ENCODE measurements at regions not wholly inside any gene's neighbourhood (a gene's known extent, or its start where the extent isn't known, plus 50 kb on each side); places are given as distances from the start of the nearest gene placed in this dataset.

- no peak overlapping the region for H3K9ac ChIP-seq (ENCODE audit: low read length)
- no peaks in the 10 kb centered on the region for H3K36me3 ChIP-seq (ENCODE audit: insufficient read depth, low read length)
- H3K9me3 ChIP-seq (ENCODE audit: low read length), result no peaks in the 10 kb centered on the region
- no peaks in the 10 kb centered on the region for H3K27me3 ChIP-seq (ENCODE audit: insufficient read depth, low read depth, low read length)
- TF ChIP-seq TAF1 (IDR thresholded peaks at IDR 0.05; ENCODE audit: low read depth) (no peak), POLR2AphosphoS5 (IDR thresholded peaks at IDR 0.05) (peak; percentile 51), CTCF (IDR thresholded peaks at IDR 0.05; ENCODE audit: poor library complexity, severe bottlenecking) (no peak), RAD21 (conservative IDR thresholded peaks at IDR 0.05) (no peak), EZH2 (IDR thresholded peaks at IDR 0.05; ENCODE audit: borderline replicate concordance, insufficient read depth, low read length, poor library complexity, severe bottlenecking) (no peak), EP300 (conservative IDR thresholded peaks at IDR 0.05; ENCODE audit: poor library complexity, severe bottlenecking) (peak; percentile 87), SMC3 (conservative IDR thresholded peaks at IDR 0.05; ENCODE audit: poor library complexity) (peak; percentile 13), MXI1 (conservative IDR thresholded peaks at IDR 0.05; ENCODE audit: poor library complexity, severe bottlenecking) (no peak)
- TF ChIP-seq, protein P1, sequence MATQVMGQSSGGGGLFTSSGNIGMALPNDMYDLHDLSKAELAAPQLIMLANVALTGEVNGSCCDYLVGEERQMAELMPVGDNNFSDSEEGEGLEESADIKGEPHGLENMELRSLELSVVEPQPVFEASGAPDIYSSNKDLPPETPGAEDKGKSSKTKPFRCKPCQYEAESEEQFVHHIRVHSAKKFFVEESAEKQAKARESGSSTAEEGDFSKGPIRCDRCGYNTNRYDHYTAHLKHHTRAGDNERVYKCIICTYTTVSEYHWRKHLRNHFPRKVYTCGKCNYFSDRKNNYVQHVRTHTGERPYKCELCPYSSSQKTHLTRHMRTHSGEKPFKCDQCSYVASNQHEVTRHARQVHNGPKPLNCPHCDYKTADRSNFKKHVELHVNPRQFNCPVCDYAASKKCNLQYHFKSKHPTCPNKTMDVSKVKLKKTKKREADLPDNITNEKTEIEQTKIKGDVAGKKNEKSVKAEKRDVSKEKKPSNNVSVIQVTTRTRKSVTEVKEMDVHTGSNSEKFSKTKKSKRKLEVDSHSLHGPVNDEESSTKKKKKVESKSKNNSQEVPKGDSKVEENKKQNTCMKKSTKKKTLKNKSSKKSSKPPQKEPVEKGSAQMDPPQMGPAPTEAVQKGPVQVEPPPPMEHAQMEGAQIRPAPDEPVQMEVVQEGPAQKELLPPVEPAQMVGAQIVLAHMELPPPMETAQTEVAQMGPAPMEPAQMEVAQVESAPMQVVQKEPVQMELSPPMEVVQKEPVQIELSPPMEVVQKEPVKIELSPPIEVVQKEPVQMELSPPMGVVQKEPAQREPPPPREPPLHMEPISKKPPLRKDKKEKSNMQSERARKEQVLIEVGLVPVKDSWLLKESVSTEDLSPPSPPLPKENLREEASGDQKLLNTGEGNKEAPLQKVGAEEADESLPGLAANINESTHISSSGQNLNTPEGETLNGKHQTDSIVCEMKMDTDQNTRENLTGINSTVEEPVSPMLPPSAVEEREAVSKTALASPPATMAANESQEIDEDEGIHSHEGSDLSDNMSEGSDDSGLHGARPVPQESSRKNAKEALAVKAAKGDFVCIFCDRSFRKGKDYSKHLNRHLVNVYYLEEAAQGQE (IDR thresholded peaks at IDR 0.05; ENCODE audit: borderline replicate concordance), result no peak
- H3K4me2 ChIP-seq (ENCODE audit: low read length), result no peak overlapping the region
- H4K20me1 ChIP-seq (ENCODE audit: insufficient read depth), result no peaks in the 10 kb centered on the region
- H3K79me2 ChIP-seq (replicated peaks; ENCODE audit: insufficient read depth, low read length), result no peaks in the 10 kb centered on the region
- H2AFZ ChIP-seq (ENCODE audit: low read depth, low read length), result no peak overlapping the region
- H3K4me3 ChIP-seq (ENCODE audit: low read length), result no peak overlapping the region
- peaks cover 2% of the 10 kb centered on the region for H3F3A ChIP-seq (ENCODE audit: insufficient read depth, low read length, poor library complexity, severe bottlenecking)
- H3K27ac ChIP-seq (ENCODE audit: low read length), result no peak overlapping the region
- no peaks in the 10 kb centered on the region for H3K9me2 ChIP-seq (ENCODE audit: insufficient read depth, low read length)
Observed at GRCh38 chr3:74542441-74542840, 72.0 kb downstream of the CNTN3 start.

DNA sequence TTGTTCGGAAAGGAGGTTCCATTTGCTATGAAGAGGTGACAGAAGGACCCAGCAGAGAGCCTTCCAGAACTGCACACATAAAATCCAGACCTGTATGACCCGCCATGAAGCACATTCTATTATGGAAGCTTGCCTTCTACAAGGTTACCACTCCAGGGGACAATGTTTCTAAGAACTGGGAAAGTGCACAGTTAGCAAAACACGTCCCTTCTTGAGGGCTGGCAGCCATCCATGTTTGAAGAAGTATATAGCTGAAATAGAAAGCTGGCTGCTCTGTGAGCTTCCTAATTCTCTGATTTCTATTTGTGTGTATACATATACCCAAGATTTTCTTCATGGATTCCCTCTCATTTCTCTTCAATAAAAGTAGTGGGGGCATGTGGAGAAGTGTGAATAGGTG, 74.6 kb downstream of the CNTN3 start:
- Histone ChIP-seq H3K36me3 (ENCODE audit: insufficient read depth, low read length) (no peaks in the 10 kb centered on the region), H2AFZ (ENCODE audit: low read depth, low read length) (no peak overlapping the region), H4K20me1 (ENCODE audit: insufficient read depth) (no peaks in the 10 kb centered on the region), H3K27ac (ENCODE audit: low read length) (no peak overlapping the region), H3K9me2 (ENCODE audit: insufficient read depth, low read length) (no peaks in the 10 kb centered on the region), H3K79me2 (replicated peaks; ENCODE audit: insufficient read depth, low read length) (no peaks in the 10 kb centered on the region), H3K4me2 (ENCODE audit: low read length) (no peak overlapping the region), H3K9ac (ENCODE audit: low read length) (no peak overlapping the region), H3K4me3 (ENCODE audit: low read length) (no peak overlapping the region), H3K27me3 (ENCODE audit: insufficient read depth, low read depth, low read length) (no peaks in the 10 kb centered on the region), H3F3A (ENCODE audit: insufficient read depth, low read length, poor library complexity, severe bottlenecking) (peaks cover 2% of the 10 kb centered on the region), H3K9me3 (ENCODE audit: low read length) (no peaks in the 10 kb centered on the region)
- TF ChIP-seq SMC3 (conservative IDR thresholded peaks at IDR 0.05; ENCODE audit: poor library complexity) (no peak), EP300 (conservative IDR thresholded peaks at IDR 0.05; ENCODE audit: poor library complexity, severe bottlenecking) (no peak), MXI1 (conservative IDR thresholded peaks at IDR 0.05; ENCODE audit: poor library complexity, severe bottlenecking) (no peak), TAF1 (IDR thresholded peaks at IDR 0.05; ENCODE audit: low read depth) (no peak), CTCF (IDR thresholded peaks at IDR 0.05; ENCODE audit: poor library complexity, severe bottlenecking) (no peak), EZH2 (IDR thresholded peaks at IDR 0.05; ENCODE audit: borderline replicate concordance, insufficient read depth, low read length, poor library complexity, severe bottlenecking) (no peak), POLR2AphosphoS5 (IDR thresholded peaks at IDR 0.05) (no peak), RAD21 (conservative IDR thresholded peaks at IDR 0.05) (no peak)
- TF ChIP-seq, protein P1 (IDR thresholded peaks at IDR 0.05; ENCODE audit: borderline replicate concordance), result no peak
